ENCODE measurements at regions not wholly inside any gene's neighbourhood (a gene's known extent, or its start where the extent isn't known, plus 50 kb on each side); places are given as distances from the start of the nearest gene placed in this dataset.

GRCh38 chr1:185663771-185664296 is 70.4 kb upstream of the HMCN1 start:
- TF ChIP-seq POLR2A (IDR thresholded peaks at IDR 0.05) (no peak), CTCF (IDR thresholded peaks at IDR 0.05) (no peak), EP300 (IDR thresholded peaks at IDR 0.05) (no peak)

All from tibial nerve (tissue), 4 donors.